ENCODE measurements at regions not wholly inside any gene's neighbourhood (a gene's known extent, or its start where the extent isn't known, plus 50 kb on each side); places are given as distances from the start of the nearest gene placed in this dataset.

GRCh38 chr12:61385771-61386170, 874.4 kb upstream of the USP15 start:
- Histone ChIP-seq H3K27ac (no peak overlapping the region), H3K4me3 (no peak overlapping the region), H3K4me1 (no peaks in the 10 kb centered on the region), H3K36me3 (no peaks in the 10 kb centered on the region), H3K9ac (ENCODE audit: low read depth in 2 of 2, low read length in 2 of 2) (no peak overlapping the region), H3K27me3 (no peaks in the 10 kb centered on the region), H3K9me3 (no peaks in the 10 kb centered on the region)
- DNase-seq: no peak
- intact Hi-C loops (cut with DNase I): no loop called here
- TF ChIP-seq, protein P1, sequence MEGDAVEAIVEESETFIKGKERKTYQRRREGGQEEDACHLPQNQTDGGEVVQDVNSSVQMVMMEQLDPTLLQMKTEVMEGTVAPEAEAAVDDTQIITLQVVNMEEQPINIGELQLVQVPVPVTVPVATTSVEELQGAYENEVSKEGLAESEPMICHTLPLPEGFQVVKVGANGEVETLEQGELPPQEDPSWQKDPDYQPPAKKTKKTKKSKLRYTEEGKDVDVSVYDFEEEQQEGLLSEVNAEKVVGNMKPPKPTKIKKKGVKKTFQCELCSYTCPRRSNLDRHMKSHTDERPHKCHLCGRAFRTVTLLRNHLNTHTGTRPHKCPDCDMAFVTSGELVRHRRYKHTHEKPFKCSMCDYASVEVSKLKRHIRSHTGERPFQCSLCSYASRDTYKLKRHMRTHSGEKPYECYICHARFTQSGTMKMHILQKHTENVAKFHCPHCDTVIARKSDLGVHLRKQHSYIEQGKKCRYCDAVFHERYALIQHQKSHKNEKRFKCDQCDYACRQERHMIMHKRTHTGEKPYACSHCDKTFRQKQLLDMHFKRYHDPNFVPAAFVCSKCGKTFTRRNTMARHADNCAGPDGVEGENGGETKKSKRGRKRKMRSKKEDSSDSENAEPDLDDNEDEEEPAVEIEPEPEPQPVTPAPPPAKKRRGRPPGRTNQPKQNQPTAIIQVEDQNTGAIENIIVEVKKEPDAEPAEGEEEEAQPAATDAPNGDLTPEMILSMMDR (IDR thresholded peaks at IDR 0.05): no peak

DNA sequence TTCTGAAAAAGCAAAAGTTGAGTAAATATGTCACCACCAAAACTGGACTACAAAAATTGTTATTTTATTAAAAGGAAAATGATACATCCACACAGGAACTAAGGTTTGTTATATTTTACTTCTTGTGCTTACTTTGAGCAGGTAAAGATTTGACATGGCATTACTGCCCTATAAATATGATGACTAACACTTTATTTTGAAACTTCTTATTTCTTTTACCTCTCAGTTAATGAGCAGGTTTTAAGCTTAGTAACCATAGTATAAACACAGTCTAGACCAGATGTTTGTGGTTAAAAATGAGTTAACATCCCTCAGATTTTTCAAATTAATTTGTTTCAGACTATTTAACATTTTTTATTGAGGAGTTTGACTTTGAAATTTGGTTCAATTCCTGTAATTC, 862.5 kb upstream of the USP15 start:
- no peaks in the 10 kb centered on the region for H3K27me3 ChIP-seq
- intact Hi-C loops (cut with DNase I): no loop called here
- no peaks in the 10 kb centered on the region for H3K36me3 ChIP-seq
- DNase-seq: no peak
- TF ChIP-seq, protein P1 (IDR thresholded peaks at IDR 0.05): no peak
- no peak overlapping the region for H3K27ac ChIP-seq
- no peaks in the 10 kb centered on the region for H3K4me1 ChIP-seq
- no peak overlapping the region for H3K4me3 ChIP-seq
- no peaks in the 10 kb centered on the region for H3K9me3 ChIP-seq
- H3K9ac ChIP-seq (ENCODE audit: low read depth in 2 of 2, low read length in 2 of 2): no peak overlapping the region

DNA sequence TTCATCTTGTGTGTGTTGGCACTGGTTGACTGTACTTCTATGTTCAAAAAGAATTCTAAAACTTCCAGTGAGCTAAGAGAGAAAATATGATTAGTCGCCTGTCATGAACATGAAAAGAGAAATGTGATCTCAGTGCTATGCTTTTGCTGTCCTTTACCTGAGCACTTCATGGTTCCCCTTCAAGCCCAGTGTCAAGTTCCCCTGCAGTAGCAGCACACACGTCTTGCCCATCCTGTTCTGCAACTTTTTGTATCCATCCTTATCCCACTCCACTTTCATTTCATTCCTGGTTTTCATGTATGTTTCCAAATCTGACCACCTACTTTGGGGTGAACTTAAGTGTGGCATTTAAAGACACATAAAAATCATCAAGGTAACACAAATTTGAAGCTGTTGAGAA, 848.0 kb upstream of the USP15 start:
- DNase-seq: no peak
- intact Hi-C loops (cut with DNase I): no loop called here
- Histone ChIP-seq H3K9me3 (no peaks in the 10 kb centered on the region), H3K4me3 (no peak overlapping the region), H3K9ac (ENCODE audit: low read depth in 2 of 2, low read length in 2 of 2) (no peak overlapping the region), H3K4me1 (no peaks in the 10 kb centered on the region), H3K27ac (no peak overlapping the region), H3K36me3 (no peaks in the 10 kb centered on the region), H3K27me3 (no peaks in the 10 kb centered on the region)
- TF ChIP-seq, protein P1 (IDR thresholded peaks at IDR 0.05): no peak

DNA sequence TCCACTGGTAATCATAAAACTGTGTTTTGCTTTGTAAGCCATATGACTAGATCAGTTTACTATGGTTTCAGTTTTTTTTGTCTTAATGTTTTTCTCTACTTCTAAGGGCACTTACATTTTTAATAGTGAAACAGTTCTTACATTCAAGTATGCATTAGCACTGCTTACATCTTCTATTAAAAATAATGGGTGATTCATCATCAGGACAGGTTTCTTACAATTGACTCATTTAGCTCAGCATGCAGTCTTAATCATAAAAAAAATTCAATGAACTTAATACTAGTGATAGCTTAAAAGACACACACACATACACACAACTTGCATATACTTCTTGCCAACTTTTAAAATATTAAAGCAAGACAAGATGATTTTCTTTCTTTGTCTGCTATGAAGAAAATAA, 845.7 kb upstream of the USP15 start:
- Histone ChIP-seq H3K27me3 (no peaks in the 10 kb centered on the region), H3K4me1 (no peaks in the 10 kb centered on the region), H3K27ac (no peak overlapping the region), H3K36me3 (no peaks in the 10 kb centered on the region), H3K4me3 (no peak overlapping the region), H3K9ac (ENCODE audit: low read depth in 2 of 2, low read length in 2 of 2) (no peak overlapping the region), H3K9me3 (no peaks in the 10 kb centered on the region)
- no peak for DNase-seq
- intact Hi-C loops (cut with DNase I): no loop called here
- TF ChIP-seq, protein P1 (IDR thresholded peaks at IDR 0.05): no peak

DNA sequence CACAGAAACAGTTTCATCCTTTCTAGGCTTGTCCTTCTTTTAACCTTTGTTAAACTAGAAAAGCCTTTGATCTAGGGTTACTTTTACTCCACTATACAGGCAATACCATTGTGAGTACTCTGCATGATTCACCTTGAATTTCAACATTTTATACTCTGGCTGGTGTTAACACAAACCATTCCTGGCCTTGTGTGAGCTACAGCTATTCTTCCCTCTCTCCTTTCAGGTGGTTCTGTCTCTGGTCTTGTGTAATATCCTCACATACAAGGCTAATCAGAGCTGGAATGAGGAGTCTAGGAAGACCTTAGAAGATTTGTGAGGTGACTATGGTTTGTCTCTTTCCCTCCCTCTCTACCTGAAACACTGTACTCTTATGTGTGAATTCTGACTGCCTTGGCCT, 837.4 kb upstream of the USP15 start:
- Histone ChIP-seq H3K27me3 (no peaks in the 10 kb centered on the region), H3K9me3 (no peaks in the 10 kb centered on the region), H3K27ac (no peak overlapping the region), H3K36me3 (no peaks in the 10 kb centered on the region), H3K9ac (ENCODE audit: low read depth in 2 of 2, low read length in 2 of 2) (no peak overlapping the region), H3K4me3 (no peak overlapping the region), H3K4me1 (no peaks in the 10 kb centered on the region)
- intact Hi-C loops (cut with DNase I): no loop called here
- DNase-seq: no peak
- TF ChIP-seq, protein P1 (IDR thresholded peaks at IDR 0.05): no peak

GRCh38 chr12:61452076-61452475, 808.1 kb upstream of the USP15 start:
- no peaks in the 10 kb centered on the region for H3K27me3 ChIP-seq
- H3K9me3 ChIP-seq: no peaks in the 10 kb centered on the region
- H3K4me1 ChIP-seq: no peaks in the 10 kb centered on the region
- no peak for DNase-seq
- intact Hi-C loops (cut with DNase I): no loop called here
- H3K36me3 ChIP-seq: no peaks in the 10 kb centered on the region
- TF ChIP-seq, protein P1 (IDR thresholded peaks at IDR 0.05): no peak
- no peak overlapping the region for H3K4me3 ChIP-seq
- H3K27ac ChIP-seq: no peak overlapping the region
- H3K9ac ChIP-seq (ENCODE audit: low read depth in 2 of 2, low read length in 2 of 2): no peak overlapping the region

Data from colonic mucosa (tissue), 4 donors.